ENCODE measurements at regions not wholly inside any gene's neighbourhood (a gene's known extent, or its start where the extent isn't known, plus 50 kb on each side); places are given as distances from the start of the nearest gene placed in this dataset.

GRCh38 chr18:68509902-68510301 is 205.0 kb downstream of the TMX3 start:
- H3K4me1 ChIP-seq (replicated peaks), result no peaks in the 10 kb centered on the region
- no peaks in the 10 kb centered on the region for H3K9me3 ChIP-seq
- H3K4me3 ChIP-seq, result no peak overlapping the region
- intact Hi-C loops (cut with DNase I), result no loop called here
- H3K27ac ChIP-seq, result no peak overlapping the region
- H3K36me3 ChIP-seq, result no peaks in the 10 kb centered on the region
- no peak for TF ChIP-seq POLR2A (IDR thresholded peaks at IDR 0.05)
- no peaks in the 10 kb centered on the region for H3K27me3 ChIP-seq (replicated peaks; ENCODE audit: insufficient read depth)
- no peak for DNase-seq (ENCODE audit: low spot score)
- 53% methylated on average over 2 of the region's 2 CpGs for WGBS

GRCh38 chr18:68507781-68508180 is 207.1 kb downstream of the TMX3 start:
- no peak for DNase-seq (ENCODE audit: low spot score)
- TF ChIP-seq POLR2A (IDR thresholded peaks at IDR 0.05) (no peak), POLR2AphosphoS5 (IDR thresholded peaks at IDR 0.05) (no peak), CTCF (IDR thresholded peaks at IDR 0.05) (no peak)
- H3K9me3 ChIP-seq, result no peaks in the 10 kb centered on the region
- WGBS, result 24% methylated on average over 2 of the region's 2 CpGs
- H3K27me3 ChIP-seq (replicated peaks; ENCODE audit: insufficient read depth), result no peaks in the 10 kb centered on the region
- H3K4me1 ChIP-seq (replicated peaks), result no peaks in the 10 kb centered on the region
- intact Hi-C loops (cut with DNase I), result no loop called here
- no peak overlapping the region for H3K27ac ChIP-seq
- H3K4me3 ChIP-seq, result no peak overlapping the region
- H3K36me3 ChIP-seq, result no peaks in the 10 kb centered on the region

GRCh38 chr18:68505178-68505574 is 209.7 kb downstream of the TMX3 start:
- Histone ChIP-seq H3K9me3 (no peaks in the 10 kb centered on the region), H3K4me3 (no peak overlapping the region), H3K27ac (no peak overlapping the region), H3K36me3 (no peaks in the 10 kb centered on the region), H3K27me3 (replicated peaks; ENCODE audit: insufficient read depth) (no peaks in the 10 kb centered on the region), H3K4me1 (replicated peaks) (no peaks in the 10 kb centered on the region)
- 84% methylated on average over 3 of the region's 3 CpGs for WGBS
- no peak for DNase-seq (ENCODE audit: low spot score)
- intact Hi-C loops (cut with DNase I), result no loop called here
- TF ChIP-seq POLR2A (IDR thresholded peaks at IDR 0.05) (no peak), POLR2AphosphoS5 (IDR thresholded peaks at IDR 0.05) (no peak)

GRCh38 chr18:68504441-68505177 is 210.3 kb downstream of the TMX3 start:
- no peaks in the 10 kb centered on the region for H3K27me3 ChIP-seq (replicated peaks; ENCODE audit: insufficient read depth)
- no peak for DNase-seq (ENCODE audit: low spot score)
- no peak overlapping the region for H3K4me3 ChIP-seq
- H3K36me3 ChIP-seq, result no peaks in the 10 kb centered on the region
- WGBS, result 78% methylated on average over 2 of the region's 2 CpGs
- no peaks in the 10 kb centered on the region for H3K9me3 ChIP-seq
- H3K4me1 ChIP-seq (replicated peaks), result no peaks in the 10 kb centered on the region
- no peak for TF ChIP-seq POLR2A (IDR thresholded peaks at IDR 0.05)
- TF ChIP-seq CTCF (IDR thresholded peaks at IDR 0.05), result no peak
- TF ChIP-seq POLR2AphosphoS5 (IDR thresholded peaks at IDR 0.05), result no peak
- intact Hi-C loops (cut with DNase I), result no loop called here
- no peak overlapping the region for H3K27ac ChIP-seq

GRCh38 chr18:68500556-68500955 is 214.4 kb downstream of the TMX3 start:
- Histone ChIP-seq H3K9me3 (no peaks in the 10 kb centered on the region), H3K4me1 (replicated peaks) (no peaks in the 10 kb centered on the region), H3K4me3 (no peak overlapping the region), H3K27ac (no peak overlapping the region), H3K36me3 (no peaks in the 10 kb centered on the region), H3K27me3 (replicated peaks; ENCODE audit: insufficient read depth) (no peaks in the 10 kb centered on the region)
- WGBS, result 84% methylated on average over 4 of the region's 4 CpGs
- intact Hi-C loops (cut with DNase I), result no loop called here
- DNase-seq (ENCODE audit: low spot score), result no peak
- TF ChIP-seq CTCF (IDR thresholded peaks at IDR 0.05) (no peak), POLR2A (IDR thresholded peaks at IDR 0.05) (no peak), POLR2AphosphoS5 (IDR thresholded peaks at IDR 0.05) (no peak)

GRCh38 chr18:68499141-68499540 is 215.8 kb downstream of the TMX3 start:
- TF ChIP-seq POLR2AphosphoS5 (IDR thresholded peaks at IDR 0.05) (no peak), POLR2A (IDR thresholded peaks at IDR 0.05) (no peak), CTCF (IDR thresholded peaks at IDR 0.05) (no peak)
- Histone ChIP-seq H3K4me3 (no peak overlapping the region), H3K9me3 (no peaks in the 10 kb centered on the region), H3K27me3 (replicated peaks; ENCODE audit: insufficient read depth) (no peaks in the 10 kb centered on the region), H3K36me3 (no peaks in the 10 kb centered on the region), H3K4me1 (replicated peaks) (no peaks in the 10 kb centered on the region), H3K27ac (no peak overlapping the region)
- intact Hi-C loops (cut with DNase I), result no loop called here
- no peak for DNase-seq (ENCODE audit: low spot score)
- 86% methylated on average over 2 of the region's 2 CpGs for WGBS
